NCI-H2196 treated with DMSO at 0.1 percent for 48 hours (cell line): ENCODE measurements at regions not wholly inside any gene's neighbourhood (a gene's known extent, or its start where the extent isn't known, plus 50 kb on each side); places are given as distances from the start of the nearest gene placed in this dataset.
"Not testable (repeated sequence)": the region's sequence is repeated elsewhere in the genome, so short reads cannot be mapped to it uniquely, and the experiment has no call there.

ENCODE experiments used
- DNase-seq: peaks from one replicate; lab custom pipeline; 2025; ENCODE audit not compliant: unreplicated experiment; lab: John Stamatoyannopoulos, UW

DNA sequence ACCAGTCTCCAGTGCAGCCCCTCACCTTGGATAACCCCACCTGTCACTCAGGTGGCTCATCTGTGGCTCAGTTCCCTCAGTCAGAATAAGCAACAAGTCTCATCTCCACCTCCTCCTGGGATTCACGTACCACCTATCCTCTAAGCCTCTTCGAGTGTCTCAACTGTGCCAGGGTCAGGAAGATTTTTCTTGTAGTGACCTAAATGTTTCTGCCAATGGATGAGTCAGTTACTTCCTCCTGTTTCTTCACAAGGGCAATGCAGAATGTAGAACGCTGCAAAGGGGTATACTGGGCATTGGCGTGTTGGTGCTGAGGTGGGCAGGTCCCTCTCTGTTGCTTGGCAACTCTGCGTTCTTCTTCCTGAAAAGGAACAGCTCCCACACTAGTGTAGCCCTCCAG lies 213.3 kb upstream of the CXCR4 start:
- no peak for DNase-seq

- DNase-seq, result no peak
Measured at GRCh38 chr2:136328207-136328795, 210.4 kb upstream of the CXCR4 start.

- no peak for DNase-seq
Measured at GRCh38 chr2:136327162-136327852, 209.4 kb upstream of the CXCR4 start.

DNA sequence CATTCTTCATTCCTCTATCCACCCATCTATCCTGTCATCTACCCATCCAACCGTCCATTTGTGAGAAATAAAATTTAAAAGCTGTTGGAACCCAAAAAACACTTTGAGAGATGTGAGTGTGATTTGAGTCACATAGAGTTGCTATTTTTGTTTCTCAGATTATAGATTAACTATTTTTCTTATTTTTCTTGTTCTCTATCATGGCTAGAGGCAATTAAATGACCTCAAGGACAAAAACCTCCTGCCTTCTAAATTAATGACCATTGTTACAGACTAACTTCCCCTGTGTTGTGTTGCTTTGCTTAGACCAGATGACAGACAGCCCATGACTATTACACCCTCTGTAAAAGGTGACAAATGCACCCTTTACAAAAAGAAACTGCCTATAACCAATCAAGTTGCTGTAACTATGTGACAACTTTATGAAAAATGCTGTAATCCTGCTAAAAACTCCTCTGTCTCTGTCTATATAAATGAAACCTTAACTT lies 207.9 kb upstream of the CXCR4 start:
- DNase-seq, result no peak

- no peak for DNase-seq
Measured at GRCh38 chr2:136324966-136325365, 207.0 kb upstream of the CXCR4 start.

GRCh38 chr2:136323935-136324334 lies 206.0 kb upstream of the CXCR4 start:
- no peak for DNase-seq

DNA sequence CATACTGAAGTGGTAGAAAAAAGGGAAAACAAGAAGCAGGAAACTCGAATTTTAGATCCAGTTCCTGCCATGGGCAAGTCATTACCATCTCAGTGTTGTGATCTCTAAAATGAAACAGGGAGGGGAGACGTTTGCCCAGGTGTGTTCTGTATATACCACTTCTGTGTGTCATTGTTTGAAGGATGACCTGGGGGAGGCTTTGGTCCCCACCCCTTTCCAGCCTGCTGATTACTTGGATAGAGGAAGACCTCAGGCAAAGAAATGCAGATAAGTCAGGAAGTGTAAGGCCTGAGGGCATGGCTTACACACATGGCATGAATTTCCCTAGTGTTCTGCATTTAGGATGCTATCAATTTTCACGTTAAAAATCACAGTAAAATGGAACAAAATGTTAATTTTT lies 205.2 kb upstream of the CXCR4 start:
- DNase-seq, result no peak

- no peak for DNase-seq
Measured at GRCh38 chr2:136322428-136322827, 204.5 kb upstream of the CXCR4 start.

DNA sequence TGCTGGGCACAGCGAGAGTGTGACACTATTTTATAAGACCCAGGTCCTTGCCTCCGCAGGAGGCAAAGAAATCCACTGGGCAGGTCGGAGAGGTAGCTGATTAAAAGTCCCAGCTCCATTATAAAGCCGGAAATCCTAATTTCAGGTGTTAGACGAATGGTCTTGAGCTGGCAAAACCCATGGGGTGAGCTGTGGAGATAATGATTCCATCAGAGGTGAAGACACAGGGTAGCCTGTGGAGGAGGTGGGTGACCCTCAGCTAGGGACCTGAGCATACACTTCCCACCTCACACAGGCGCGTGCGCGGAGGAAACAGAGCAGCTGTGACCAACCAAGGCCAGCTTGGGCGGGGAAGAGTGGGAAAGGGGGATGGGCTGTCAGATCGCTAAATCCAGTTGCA lies 201.7 kb upstream of the CXCR4 start:
- DNase-seq, result no peak

DNA sequence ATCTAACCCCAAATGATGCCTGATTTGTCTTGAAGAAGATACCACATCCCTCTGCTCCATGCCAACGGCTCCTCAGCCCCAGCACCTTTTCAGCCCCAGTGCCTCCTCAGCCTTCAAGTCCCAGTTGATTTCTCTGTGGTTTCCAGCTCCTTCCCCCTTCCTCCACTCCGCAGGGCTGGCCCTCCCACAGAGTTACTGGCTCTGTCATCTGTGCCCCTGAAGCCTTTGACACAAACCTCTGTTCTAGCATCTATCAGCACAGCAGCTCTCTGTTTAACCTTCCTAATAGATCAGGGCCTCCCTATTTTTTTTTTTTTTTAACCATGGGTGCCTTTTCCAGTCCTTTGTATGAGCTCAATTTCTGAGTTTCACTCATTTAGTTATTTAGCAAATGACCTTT lies 201.3 kb upstream of the CXCR4 start:
- no peak for DNase-seq

DNA sequence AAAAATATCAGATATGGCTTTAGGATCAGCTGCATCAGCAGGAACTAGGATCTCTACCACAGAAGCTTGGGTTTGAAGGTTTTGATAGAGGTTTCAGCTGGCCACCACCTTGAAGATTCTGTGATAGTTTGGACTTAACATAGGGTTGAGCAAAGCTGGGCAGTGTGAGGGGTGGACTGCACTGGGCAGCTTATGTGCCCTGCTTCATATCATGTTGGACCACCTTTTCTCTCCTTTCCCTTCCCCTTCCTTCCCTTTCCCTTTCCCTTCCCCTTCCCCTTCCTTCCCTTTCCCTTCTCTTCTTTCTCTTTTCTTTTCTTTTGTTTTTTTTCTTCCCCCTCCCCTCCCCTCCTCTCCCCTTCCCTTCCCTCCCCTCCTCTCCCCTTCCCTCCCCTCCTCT lies 196.3 kb upstream of the CXCR4 start:
- no peak for DNase-seq

GRCh38 chr2:136312568-136312967 lies 194.6 kb upstream of the CXCR4 start:
- not testable (repeated sequence) for DNase-seq

GRCh38 chr2:136310797-136311603 lies 193.1 kb upstream of the CXCR4 start:
- DNase-seq, result no peak

DNA sequence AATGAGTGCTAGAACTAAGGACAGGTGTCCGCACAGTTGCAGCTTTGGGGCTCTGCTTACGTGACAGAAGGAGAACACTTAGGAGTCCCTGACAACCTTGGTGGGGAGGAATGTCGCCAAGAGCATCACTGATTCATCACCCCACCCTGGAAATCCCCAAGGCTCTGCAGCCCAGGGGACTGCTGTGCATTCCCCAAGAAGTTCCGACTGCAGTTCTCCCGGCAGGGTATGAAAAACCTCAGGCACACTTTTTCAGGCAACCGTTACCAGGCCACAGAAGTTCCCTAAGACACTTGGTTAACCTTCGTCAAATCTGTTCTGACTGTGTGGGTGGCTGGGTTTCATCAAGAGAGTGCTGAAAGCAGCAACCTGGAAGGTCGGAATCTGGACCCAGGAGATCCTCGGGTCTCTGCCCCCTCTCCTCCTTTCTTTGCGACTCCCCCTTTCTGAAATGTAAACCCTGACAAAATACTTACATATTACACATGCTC lies 192.1 kb upstream of the CXCR4 start:
- DNase-seq, result no peak

DNA sequence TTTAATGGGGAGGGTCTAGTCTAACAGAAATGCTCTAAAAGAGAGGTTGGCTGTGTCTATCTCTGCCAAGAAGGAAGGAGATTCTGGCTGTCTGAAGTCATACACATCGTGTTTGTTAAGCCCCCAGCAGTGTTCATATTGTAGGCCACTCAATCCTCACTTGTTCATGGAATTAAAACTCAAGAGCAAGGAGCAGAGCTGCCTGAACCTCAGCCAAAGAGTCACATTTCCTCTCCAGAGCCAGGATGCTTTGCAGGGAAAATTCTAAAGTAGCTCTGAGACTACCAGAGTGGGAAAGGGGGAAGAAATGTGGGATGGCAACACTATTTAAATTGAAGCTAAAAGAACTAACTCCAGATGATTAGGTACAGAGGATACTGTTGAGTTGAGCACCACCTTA lies 190.7 kb upstream of the CXCR4 start:
- DNase-seq, result no peak

GRCh38 chr2:136306836-136307235 lies 188.9 kb upstream of the CXCR4 start:
- DNase-seq, result no peak

GRCh38 chr2:136305517-136306192 lies 187.7 kb upstream of the CXCR4 start:
- no peak for DNase-seq

- no peak for DNase-seq
Measured at GRCh38 chr2:136301006-136301405, 183.1 kb upstream of the CXCR4 start.

GRCh38 chr2:136298631-136299030 lies 180.7 kb upstream of the CXCR4 start:
- no peak for DNase-seq

- DNase-seq, result no peak
Measured at GRCh38 chr2:136297994-136298393, 180.0 kb upstream of the CXCR4 start.

- DNase-seq, result no peak
Measured at GRCh38 chr2:136297312-136297711, 179.4 kb upstream of the CXCR4 start.
